Spleen (tissue), 11 donors: ENCODE measurements at regions not wholly inside any gene's neighbourhood (a gene's known extent, or its start where the extent isn't known, plus 50 kb on each side); places are given as distances from the start of the nearest gene placed in this dataset.

Experiments
- DNase-seq: peaks from one replicate; pipeline ENCODE4 v3.0.0-alpha.2; 2020
- H3K27ac ChIP-seq, 8 donors: fragments of 200-600 bp; sonication (generic) in 7 of 8; 1 replicate in 4 of 8; 2 replicates in 4 of 8; pipeline versions ENCODE4 v1.5.0 to v1.8.0; 2016 to 2021; ENCODE audit warnings: inconsistent platforms in 4 of 8, mild to moderate bottlenecking in 4 of 8, moderate library complexity in 1 of 8
- H3K27me3 ChIP-seq, 7 donors: fragments of 200-600 bp; sonication (generic) in 6 of 7; replicated peaks in 1 of 7; 1 replicate in 4 of 7; 2 replicates in 3 of 7; pipeline versions ENCODE4 v1.5.0 to v1.8.0; 2016 to 2021; ENCODE audit warnings: inconsistent platforms in 3 of 7, mild to moderate bottlenecking in 1 of 7
- H3K36me3 ChIP-seq, 6 donors: fragments of 200-600 bp; sonication (generic) in 5 of 6; 1 replicate in 4 of 6; 2 replicates in 2 of 6; pipeline versions ENCODE4 v1.5.0 to v1.8.0; 2016 to 2021; ENCODE audit warnings: inconsistent platforms in 2 of 6
- H3K4me1 ChIP-seq, 6 donors: fragments of 200-600 bp; sonication (generic) in 5 of 6; 1 replicate in 3 of 6; 2 replicates in 3 of 6; pipeline versions ENCODE4 v1.5.0 to v1.8.0; 2016 to 2021; ENCODE audit warnings: inconsistent platforms in 3 of 6
- H3K4me3 ChIP-seq, 8 donors: fragments of 200-600 bp; sonication (generic) in 7 of 8; 1 replicate in 4 of 8; 2 replicates in 4 of 8; pipeline versions ENCODE4 v1.5.0 to v1.8.0; 2016 to 2021; ENCODE audit warnings: inconsistent platforms in 4 of 8, mild to moderate bottlenecking in 4 of 8, moderate library complexity in 2 of 8
- H3K9me3 ChIP-seq, 8 donors: fragments of 200-600 bp; sonication (generic) in 7 of 8; 1 replicate in 4 of 8; 2 replicates in 4 of 8; pipeline versions ENCODE4 v1.5.0 to v1.8.0; 2016 to 2021; ENCODE audit warnings: inconsistent platforms in 4 of 8
- CTCF ChIP-seq, 11 experiments: fragments of 200-600 bp in 7 of 11; fragments of 450-650 bp in 4 of 11; sonication (generic) in 4 of 11; IDR thresholded peaks in 8 of 11; conservative IDR thresholded peaks in 3 of 11; 1 replicate in 7 of 11; 2 replicates in 4 of 11; pipeline versions ENCODE4 v1.4.0 to v1.8.0; 2016 to 2021; ENCODE audit warnings: antibody characterized with exemption in 11 of 11, inconsistent platforms in 4 of 11, mild to moderate bottlenecking in 1 of 11
- POLR2A ChIP-seq, 3 donors: fragments of 450-650 bp; IDR thresholded peaks; one replicate each; pipeline ENCODE4 v1.5.1; 2017; ENCODE audit warnings: antibody characterized with exemption in 3 of 3, mild to moderate bottlenecking in 1 of 3
- POLR2AphosphoS5 ChIP-seq, 3 donors: sonication (generic); formaldehyde crosslinking; IDR thresholded peaks; one replicate each; pipeline ENCODE4 v1.5.1; 2017; ENCODE audit warnings: antibody characterized with exemption in 3 of 3
- WGBS, 5 donors: extraction: QIAGEN DNeasy Blood & Tissue Kit in 3 of 5; methylation state at CpG; one replicate each; pipeline versions ENCODE4 v1.1.5 to v1.1.7; 2013 to 2018; 5-methylcytosine and 5-hydroxymethylcytosine counted together
- intact Hi-C: fragments of 100-400 bp; cut with DNase I; formaldehyde crosslinking; loops from one replicate; pipeline ENCODE4 v1.15.0; 2023; ENCODE audit warnings: low total_unique reads
- donor health status: healthy with polysubstance abuse.
- donor health status: DM: no; HTN: no; CAD: no; lungs with moderate emphysema.
- donor health status: DM: no; HTN: no; CAD: no.
- donor health status: Bipolar disorder and iron deficiency.
- donor health status: healthy.
- donor health status: DM: no; HTN: no; CAD: no.
- donor health status: DM: yes; HTN: yes; CAD: no.

- Histone ChIP-seq H3K4me3 (no peak overlapping the region), H3K36me3 (no peaks in the 10 kb centered on the region), H3K27me3 (no peaks in the 10 kb centered on the region), H3K27ac (no peak overlapping the region), H3K4me1 (no peaks in the 10 kb centered on the region), H3K9me3 (peaks cover 0 to 4% (median 0%) of the 10 kb centered on the region in 8 donors)
- TF ChIP-seq POLR2AphosphoS5 (IDR thresholded peaks at IDR 0.05) (no peak), CTCF (IDR thresholded peaks at IDR 0.05 in 8 of 11, conservative IDR thresholded peaks at IDR 0.05 in 3 of 11) (no peak), POLR2A (IDR thresholded peaks at IDR 0.05) (no peak)
- intact Hi-C loops: no loop called here
- DNase-seq: no peak
- WGBS, 5 donors: 88 to 96% (median 93%) methylated on average over 2 of the region's 2 CpGs
Observed at GRCh38 chr2:139876321-139876720, 1096.1 kb upstream of the NXPH2 start.

- Histone ChIP-seq H3K9me3 (peaks cover 0 to 5% (median 0%) of the 10 kb centered on the region in 8 donors), H3K4me3 (no peak overlapping the region), H3K27me3 (no peaks in the 10 kb centered on the region), H3K36me3 (no peaks in the 10 kb centered on the region), H3K27ac (no peak overlapping the region), H3K4me1 (no peaks in the 10 kb centered on the region)
- TF ChIP-seq POLR2AphosphoS5 (IDR thresholded peaks at IDR 0.05) (no peak), CTCF (IDR thresholded peaks at IDR 0.05 in 8 of 11, conservative IDR thresholded peaks at IDR 0.05 in 3 of 11) (no peak), POLR2A (IDR thresholded peaks at IDR 0.05) (no peak)
- 84 to 93% (median 86%) methylated on average over 4 of the region's 4 CpGs for WGBS, 5 donors
- DNase-seq: no peak
- intact Hi-C loops: no loop called here
Observed at GRCh38 chr2:139872503-139872902, 1092.3 kb upstream of the NXPH2 start.

DNA sequence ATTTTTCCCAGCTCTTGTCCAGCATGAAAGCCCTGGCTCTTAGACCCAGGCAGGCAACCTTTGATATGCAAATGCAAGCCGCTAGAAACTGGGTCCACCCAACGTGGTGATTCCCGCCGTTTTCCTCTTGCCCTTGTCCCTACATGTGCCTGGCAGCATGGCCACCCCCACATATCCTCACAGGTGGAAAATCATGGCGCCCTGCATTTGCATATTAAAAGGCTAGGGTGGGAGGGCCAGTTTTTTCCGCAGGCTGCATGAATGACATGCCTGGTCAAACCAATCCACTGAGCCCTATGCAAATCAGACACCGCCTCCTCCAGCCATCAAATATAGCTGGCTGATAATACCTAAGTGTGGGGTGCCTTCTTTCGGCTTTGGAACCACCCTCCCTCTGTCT, 1091.8 kb upstream of the NXPH2 start:
- WGBS, 5 donors: 80 to 88% (median 87%) methylated on average over 8 of the region's 8 CpGs
- no peak overlapping the region for H3K27ac ChIP-seq
- no peaks in the 10 kb centered on the region for H3K27me3 ChIP-seq
- TF ChIP-seq POLR2AphosphoS5 (IDR thresholded peaks at IDR 0.05) (no peak), CTCF (IDR thresholded peaks at IDR 0.05 in 8 of 11, conservative IDR thresholded peaks at IDR 0.05 in 3 of 11) (no peak), POLR2A (IDR thresholded peaks at IDR 0.05) (no peak)
- intact Hi-C loops: no loop called here
- no peaks in the 10 kb centered on the region for H3K36me3 ChIP-seq
- no peaks in the 10 kb centered on the region for H3K4me1 ChIP-seq
- H3K9me3 ChIP-seq: peaks cover 0 to 5% (median 0%) of the 10 kb centered on the region in 8 donors
- no peak for DNase-seq
- H3K4me3 ChIP-seq: no peak overlapping the region

DNA sequence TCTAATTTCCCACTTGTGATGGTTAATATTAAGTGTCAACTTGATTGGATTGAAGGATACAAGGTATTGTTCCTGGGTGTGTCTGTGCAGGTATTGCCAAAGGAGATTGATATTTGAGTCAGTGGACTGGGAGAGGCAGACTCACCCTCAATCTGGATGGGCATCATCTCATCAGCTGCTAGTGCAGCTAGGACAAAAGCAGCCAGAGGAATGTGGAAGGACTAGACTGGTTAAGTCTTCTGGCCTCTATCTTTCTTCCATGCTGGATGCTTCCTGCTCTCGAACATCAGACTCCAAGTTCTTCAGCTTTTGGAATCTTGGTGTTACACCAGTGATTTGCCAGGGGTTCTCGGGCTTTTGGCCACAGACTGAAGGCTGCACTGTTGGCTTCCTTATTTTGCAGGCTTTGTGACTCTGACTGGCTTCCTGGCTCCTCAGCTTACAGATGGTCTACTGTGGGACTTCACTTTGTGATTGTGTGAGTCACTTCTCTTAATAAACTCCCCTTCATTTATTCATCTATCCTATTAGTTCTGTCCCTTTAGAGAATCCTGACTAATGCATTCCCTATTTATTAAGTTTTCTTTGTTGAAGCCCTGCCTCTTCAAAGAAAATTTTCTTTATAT, 1087.5 kb upstream of the NXPH2 start:
- Histone ChIP-seq H3K27ac (no peak overlapping the region), H3K4me1 (no peaks in the 10 kb centered on the region), H3K36me3 (no peaks in the 10 kb centered on the region), H3K4me3 (no peak overlapping the region), H3K9me3 (peaks cover 0 to 37% (median 18%) of the 10 kb centered on the region in 8 donors), H3K27me3 (no peaks in the 10 kb centered on the region)
- no peak for DNase-seq
- TF ChIP-seq POLR2AphosphoS5 (IDR thresholded peaks at IDR 0.05) (no peak), POLR2A (IDR thresholded peaks at IDR 0.05) (no peak), CTCF (IDR thresholded peaks at IDR 0.05 in 8 of 11, conservative IDR thresholded peaks at IDR 0.05 in 3 of 11) (no peak)
- intact Hi-C loops: no loop called here
- 40 to 55% (median 47%) methylated on average over 2 of the region's 2 CpGs for WGBS, 5 donors
